Naive thymus-derived CD8-positive, alpha-beta T cell (primary cell): ENCODE measurements at regions not wholly inside any gene's neighbourhood (a gene's known extent, or its start where the extent isn't known, plus 50 kb on each side); places are given as distances from the start of the nearest gene placed in this dataset.
A peak's percentile ranks its signal among the peaks of the same experiment; 100 is the strongest.

Source experiments
- ATAC-seq, 2 donors: fragments of 150-1000 bp; cut with Tn5 transposase in 1 of 2; sonication (Bioruptor Pico), chemical (Tn5 transposase) in 1 of 2; 1 replicate in 1 of 2; 2 replicates in 1 of 2; pipeline ENCODE4 v1.10.0; 2021; ENCODE audit warnings: mild to moderate bottlenecking in 2 of 2, moderate library complexity in 2 of 2
- POLR2A ChIA-PET: fragments of 350-600 bp; sonication (Branson Sonifier 250); formaldehyde crosslinking; loops from one replicate; lab custom pipeline; 2021; ENCODE audit warnings: antibody characterized with exemption; lab: Charles Lee
- DNase-seq, 10 donors: peaks; one replicate each; pipeline versions ENCODE4 v3.0.0 to v3.0.0-alpha.2; 2020 to 2022
- H3K27ac Mint-ChIP-seq, 10 donors: one replicate each; pipeline ENCODE4 v1.8.0; 2020 to 2022; ENCODE audit warnings: mild to moderate bottlenecking in 10 of 10, mixed read lengths in 10 of 10, moderate library complexity in 4 of 10, inconsistent platforms in 1 of 10
- H3K27me3 Mint-ChIP-seq, 5 donors: one replicate each; pipeline ENCODE4 v1.8.0; 2021 to 2022; ENCODE audit warnings: mixed read lengths in 5 of 5
- H3K36me3 Mint-ChIP-seq, 3 donors: one replicate each; pipeline ENCODE4 v1.8.0; 2020 to 2022; ENCODE audit warnings: mixed read lengths in 3 of 3, mild to moderate bottlenecking in 2 of 3, inconsistent platforms in 1 of 3
- H3K4me1 Mint-ChIP-seq, 4 donors: one replicate each; pipeline ENCODE4 v1.8.0; 2021 to 2022; ENCODE audit warnings: mixed read lengths in 4 of 4
- H3K4me3 Mint-ChIP-seq, 10 donors: one replicate each; pipeline ENCODE4 v1.8.0; 2020 to 2022; ENCODE audit warnings: mild to moderate bottlenecking in 10 of 10, mixed read lengths in 10 of 10, moderate library complexity in 6 of 10, inconsistent platforms in 1 of 10
- H3K9me3 Mint-ChIP-seq, 9 donors: one replicate each; pipeline ENCODE4 v1.8.0; 2020 to 2022; ENCODE audit warnings: mixed read lengths in 9 of 9, mild to moderate bottlenecking in 3 of 9, inconsistent platforms in 1 of 9, moderate library complexity in 1 of 9

GRCh38 chr11:115065830-115066664 is 387.7 kb downstream of the NXPE2 start:
- peaks cover 0 to 3% (median under 1%) of the 10 kb centered on the region in 5 donors for H3K27me3 Mint-ChIP-seq
- DNase-seq, result no peak
- H3K36me3 Mint-ChIP-seq, result no peaks in the 10 kb centered on the region
- no peak for ATAC-seq
- H3K9me3 Mint-ChIP-seq, result peaks cover 0 to 3% (median 0%) of the 10 kb centered on the region in 9 donors
- POLR2A ChIA-PET, result no interaction called here
- H3K4me1 Mint-ChIP-seq, result peaks cover 0 to 2% (median 0%) of the 10 kb centered on the region in 4 donors
- no peak overlapping the region for H3K4me3 Mint-ChIP-seq
- no peak overlapping the region for H3K27ac Mint-ChIP-seq

GRCh38 chr11:115067471-115067870 is 389.1 kb downstream of the NXPE2 start:
- Mint-ChIP-seq H3K4me1 (peaks cover 0 to 2% (median 0%) of the 10 kb centered on the region in 4 donors), H3K27me3 (peaks cover 0 to 6% (median 3%) of the 10 kb centered on the region in 5 donors), H3K36me3 (no peaks in the 10 kb centered on the region), H3K4me3 (no peak overlapping the region), H3K27ac (no peak overlapping the region), H3K9me3 (peaks cover 0 to 3% (median 0%) of the 10 kb centered on the region in 9 donors)
- DNase-seq (no peak), ATAC-seq (no peak)
- POLR2A ChIA-PET, result no interaction called here

- no peak for ATAC-seq
Measured at GRCh38 chr11:115067900-115068530, 389.7 kb downstream of the NXPE2 start.

GRCh38 chr11:115069599-115069998 is 391.3 kb downstream of the NXPE2 start:
- no peak for ATAC-seq
- H3K27ac Mint-ChIP-seq, result no peak overlapping the region

More at GRCh38 chr11:115067900-115068530, 389.7 kb downstream of the NXPE2 start:
- DNase-seq, result no peak
- Mint-ChIP-seq H3K36me3 (no peaks in the 10 kb centered on the region), H3K4me3 (no peak overlapping the region), H3K9me3 (peaks cover 0 to 3% (median 0%) of the 10 kb centered on the region in 9 donors), H3K4me1 (peaks cover 0 to 2% (median 0%) of the 10 kb centered on the region in 4 donors), H3K27ac (peak overlapping the region in 1 of 10 donors; percentile 32), H3K27me3 (peaks cover 0 to 6% (median 2%) of the 10 kb centered on the region in 5 donors)
- POLR2A ChIA-PET, result no interaction called here

GRCh38 chr11:115075356-115075755 is 397.0 kb downstream of the NXPE2 start:
- H3K27me3 Mint-ChIP-seq, result peaks cover 0 to 17% (median 0%) of the 10 kb centered on the region in 5 donors

More at GRCh38 chr11:115069599-115069998, 391.3 kb downstream of the NXPE2 start:
- H3K27me3 Mint-ChIP-seq, result peaks cover 0 to 13% (median 0%) of the 10 kb centered on the region in 5 donors
- POLR2A ChIA-PET, result no interaction called here
- peaks cover 0 to 2% (median 0%) of the 10 kb centered on the region in 4 donors for H3K4me1 Mint-ChIP-seq
- peaks cover 0 to 3% (median 0%) of the 10 kb centered on the region in 9 donors for H3K9me3 Mint-ChIP-seq
- no peak overlapping the region for H3K4me3 Mint-ChIP-seq
- no peaks in the 10 kb centered on the region for H3K36me3 Mint-ChIP-seq
- DNase-seq, result no peak

GRCh38 chr11:115077740-115078139 is 399.4 kb downstream of the NXPE2 start:
- Mint-ChIP-seq H3K27ac (no peak overlapping the region), H3K9me3 (no peaks in the 10 kb centered on the region), H3K4me3 (no peak overlapping the region), H3K4me1 (no peaks in the 10 kb centered on the region), H3K27me3 (peaks cover 0 to 15% (median 0%) of the 10 kb centered on the region in 5 donors), H3K36me3 (no peaks in the 10 kb centered on the region)
- POLR2A ChIA-PET, result no interaction called here
- DNase-seq (no peak), ATAC-seq (no peak)

More at GRCh38 chr11:115075356-115075755, 397.0 kb downstream of the NXPE2 start:
- H3K36me3 Mint-ChIP-seq, result no peaks in the 10 kb centered on the region
- no peak overlapping the region for H3K27ac Mint-ChIP-seq
- no peak overlapping the region for H3K4me3 Mint-ChIP-seq
- ATAC-seq (no peak), DNase-seq (no peak)
- H3K9me3 Mint-ChIP-seq, result peaks cover 0 to 2% (median 0%) of the 10 kb centered on the region in 9 donors
- no peaks in the 10 kb centered on the region for H3K4me1 Mint-ChIP-seq
- POLR2A ChIA-PET, result no interaction called here

GRCh38 chr11:115078461-115079438 is 400.4 kb downstream of the NXPE2 start:
- ATAC-seq (no peak), DNase-seq (no peak)
- Mint-ChIP-seq H3K4me3 (no peak overlapping the region), H3K9me3 (no peaks in the 10 kb centered on the region), H3K27ac (no peak overlapping the region), H3K36me3 (no peaks in the 10 kb centered on the region), H3K4me1 (no peaks in the 10 kb centered on the region), H3K27me3 (peaks cover 0 to 11% (median 1%) of the 10 kb centered on the region in 5 donors)
- POLR2A ChIA-PET, result no interaction called here

- Mint-ChIP-seq H3K27ac (no peak overlapping the region), H3K9me3 (no peaks in the 10 kb centered on the region), H3K4me1 (no peaks in the 10 kb centered on the region), H3K36me3 (no peaks in the 10 kb centered on the region), H3K4me3 (no peak overlapping the region), H3K27me3 (peaks cover 0 to 20% (median 7%) of the 10 kb centered on the region in 5 donors)
- ATAC-seq (no peak), DNase-seq (no peak)
- POLR2A ChIA-PET, result no interaction called here
Measured at GRCh38 chr11:115080923-115081680, 402.8 kb downstream of the NXPE2 start.

- POLR2A ChIA-PET, result no interaction called here
- Mint-ChIP-seq H3K36me3 (no peaks in the 10 kb centered on the region), H3K27me3 (peaks cover 0 to 18% (median 4%) of the 10 kb centered on the region in 5 donors), H3K4me1 (no peaks in the 10 kb centered on the region), H3K9me3 (no peaks in the 10 kb centered on the region), H3K4me3 (no peak overlapping the region), H3K27ac (no peak overlapping the region)
- no peak for ATAC-seq
- no peak for DNase-seq
Measured at GRCh38 chr11:115081972-115082371, 403.6 kb downstream of the NXPE2 start.

- no peaks in the 10 kb centered on the region for H3K4me1 Mint-ChIP-seq
- no peak for DNase-seq
Measured at GRCh38 chr11:115083144-115083806, 404.9 kb downstream of the NXPE2 start.

GRCh38 chr11:115084231-115084630 is 405.9 kb downstream of the NXPE2 start:
- H3K36me3 Mint-ChIP-seq, result no peaks in the 10 kb centered on the region
- peaks cover 0 to 18% (median 6%) of the 10 kb centered on the region in 5 donors for H3K27me3 Mint-ChIP-seq
- H3K4me3 Mint-ChIP-seq, result no peak overlapping the region
- no peak overlapping the region for H3K27ac Mint-ChIP-seq
- POLR2A ChIA-PET, result no interaction called here
- DNase-seq (no peak), ATAC-seq (no peak)
- H3K9me3 Mint-ChIP-seq, result peaks cover 0 to 3% (median 0%) of the 10 kb centered on the region in 9 donors
- no peaks in the 10 kb centered on the region for H3K4me1 Mint-ChIP-seq

More at GRCh38 chr11:115083144-115083806, 404.9 kb downstream of the NXPE2 start:
- no peaks in the 10 kb centered on the region for H3K9me3 Mint-ChIP-seq
- peaks cover 0 to 18% (median 4%) of the 10 kb centered on the region in 5 donors for H3K27me3 Mint-ChIP-seq
- ATAC-seq, result no peak
- H3K36me3 Mint-ChIP-seq, result no peaks in the 10 kb centered on the region
- H3K27ac Mint-ChIP-seq, result peak overlapping the region in 1 of 10 donors; percentile 34
- H3K4me3 Mint-ChIP-seq, result no peak overlapping the region
- POLR2A ChIA-PET, result no interaction called here
